Left lobe of liver (tissue), 2 donors: ENCODE measurements at regions not wholly inside any gene's neighbourhood (a gene's known extent, or its start where the extent isn't known, plus 50 kb on each side); places are given as distances from the start of the nearest gene placed in this dataset.
"Not testable (repeated sequence)": the region's sequence is repeated elsewhere in the genome, so short reads cannot be mapped to it uniquely, and the experiment has no call there.

Experiments
- ATAC-seq: fragments of 200-7000 bp; cut with Tn5 transposase; one replicate; pipeline ENCODE4 v1.9.1; 2020; ENCODE audit warnings: mild to moderate bottlenecking, moderate library complexity
- DNase-seq: peaks from one replicate; pipeline ENCODE4 v3.0.0-alpha.2; 2020; ENCODE audit warnings: low spot score
- donor health status: DM: no; HTN: no; CAD: no; lungs with moderate emphysema.
- donor health status: DM: no; HTN: yes; CAD: no.

GRCh38 chrX:16067886-16068515 lies 55.4 kb upstream of the GRPR start:
- ATAC-seq (no peak), DNase-seq (no peak)

GRCh38 chrX:16063921-16064320 lies 59.4 kb upstream of the GRPR start:
- no peak for ATAC-seq
- DNase-seq: no peak

- DNase-seq (no peak), ATAC-seq (no peak)
Observed at GRCh38 chrX:16063141-16063540, 60.2 kb upstream of the GRPR start.

- no peak for ATAC-seq
- DNase-seq: no peak
Observed at GRCh38 chrX:16061296-16061695, 62.1 kb upstream of the GRPR start.

- DNase-seq: no peak
- no peak for ATAC-seq
Observed at GRCh38 chrX:16060252-16060651, 63.1 kb upstream of the GRPR start.

GRCh38 chrX:16049126-16049525 lies 74.2 kb upstream of the GRPR start:
- not testable (repeated sequence) for DNase-seq, ATAC-seq

GRCh38 chrX:16042980-16043379 lies 80.4 kb upstream of the GRPR start:
- ATAC-seq: no peak
- DNase-seq: no peak

GRCh38 chrX:16039834-16040233 lies 83.5 kb upstream of the GRPR start:
- DNase-seq (no peak), ATAC-seq (no peak)

- ATAC-seq (no peak), DNase-seq (no peak)
Observed at GRCh38 chrX:16039363-16039762, 84.0 kb upstream of the GRPR start.

GRCh38 chrX:16033331-16033730 lies 90.0 kb upstream of the GRPR start:
- no peak for DNase-seq
- ATAC-seq: no peak

GRCh38 chrX:16028576-16028975 lies 94.8 kb upstream of the GRPR start:
- no peak for DNase-seq
- no peak for ATAC-seq

GRCh38 chrX:16023790-16024734 lies 99.3 kb upstream of the GRPR start:
- ATAC-seq (no peak), DNase-seq (no peak)

- ATAC-seq: no peak
Observed at GRCh38 chrX:16022580-16023200, 100.7 kb upstream of the GRPR start.

GRCh38 chrX:16018291-16018690 lies 105.1 kb upstream of the GRPR start:
- no peak for ATAC-seq

More at GRCh38 chrX:16022580-16023200, 100.7 kb upstream of the GRPR start:
- DNase-seq: no peak

GRCh38 chrX:16014171-16014570 lies 109.2 kb upstream of the GRPR start:
- ATAC-seq: no peak

More at GRCh38 chrX:16018291-16018690, 105.1 kb upstream of the GRPR start:
- DNase-seq: no peak

GRCh38 chrX:16012250-16012649 lies 111.1 kb upstream of the GRPR start:
- no peak for ATAC-seq
- DNase-seq: no peak

More at GRCh38 chrX:16014171-16014570, 109.2 kb upstream of the GRPR start:
- no peak for DNase-seq

- ATAC-seq (no peak), DNase-seq (no peak)
Observed at GRCh38 chrX:16005917-16006316, 117.4 kb upstream of the GRPR start.

- no peak for ATAC-seq
Observed at GRCh38 chrX:16002185-16002584, 121.2 kb upstream of the GRPR start.

GRCh38 chrX:15998350-15998749 lies 125.0 kb upstream of the GRPR start:
- ATAC-seq: no peak
- no peak for DNase-seq

More at GRCh38 chrX:16002185-16002584, 121.2 kb upstream of the GRPR start:
- DNase-seq: no peak

- no peak for DNase-seq
- ATAC-seq: no peak
Observed at GRCh38 chrX:15989716-15990115, 133.6 kb upstream of the GRPR start.
